ENCODE measurements at regions not wholly inside any gene's neighbourhood (a gene's known extent, or its start where the extent isn't known, plus 50 kb on each side); places are given as distances from the start of the nearest gene placed in this dataset.
"Not testable (repeated sequence)": the region's sequence is repeated elsewhere in the genome, so short reads cannot be mapped to it uniquely, and the experiment has no call there.

GRCh38 chr5:167081561-167081960, 1209.9 kb upstream of the WWC1 start:
- H3K27me3 ChIP-seq (ENCODE audit: insufficient read depth, low read length): no peaks in the 10 kb centered on the region

GRCh38 chr5:167096816-167097215, 1194.6 kb upstream of the WWC1 start:
- Mint-ChIP-seq H3K4me1 (no peaks in the 10 kb centered on the region), H3K9me3 (peaks cover 0 to 8% (median 4%) of the 10 kb centered on the region in 8 donors), H3K4me3 (no peak overlapping the region), H3K36me3 (no peaks in the 10 kb centered on the region), H3K27me3 (no peaks in the 10 kb centered on the region), H3K27ac (no peak overlapping the region)
- no peaks in the 10 kb centered on the region for H3K36me3 ChIP-seq (ENCODE audit: insufficient read depth, low read length)
- CTCF ChIA-PET (ENCODE audit: partially characterized antibody): no interaction called here
- no peak overlapping the region for H3K27ac ChIP-seq (ENCODE audit: low read depth, low read length)
- H3K4me1 ChIP-seq (ENCODE audit: insufficient read depth, low read length): no peaks in the 10 kb centered on the region
- H3K9me3 ChIP-seq (ENCODE audit: control insufficient read depth in 1 of 2, low read length in 2 of 2): no peaks in the 10 kb centered on the region
- POLR2A ChIA-PET (ENCODE audit: partially characterized antibody): no interaction called here
- no peaks in the 10 kb centered on the region for H3K27me3 ChIP-seq (ENCODE audit: insufficient read depth, low read length)
- no peak for DNase-seq
- intact Hi-C loops (cut with micrococcal nuclease): no loop called here
- H3K4me3 ChIP-seq (ENCODE audit: low read length in 2 of 2): no peak overlapping the region

More at GRCh38 chr5:167081561-167081960, 1209.9 kb upstream of the WWC1 start:
- CTCF ChIA-PET (ENCODE audit: partially characterized antibody): no interaction called here
- POLR2A ChIA-PET (ENCODE audit: partially characterized antibody): no interaction called here
- H3K4me1 ChIP-seq (ENCODE audit: insufficient read depth, low read length): no peaks in the 10 kb centered on the region
- no peak overlapping the region for H3K27ac ChIP-seq (ENCODE audit: low read depth, low read length)
- Mint-ChIP-seq H3K4me1 (no peaks in the 10 kb centered on the region), H3K4me3 (no peak overlapping the region), H3K27ac (no peak overlapping the region), H3K27me3 (no peaks in the 10 kb centered on the region), H3K36me3 (no peaks in the 10 kb centered on the region), H3K9me3 (peaks cover 0 to 5% (median 0%) of the 10 kb centered on the region in 8 donors)
- no peak for DNase-seq
- no peak overlapping the region for H3K4me3 ChIP-seq (ENCODE audit: low read length in 2 of 2)
- H3K36me3 ChIP-seq (ENCODE audit: insufficient read depth, low read length): no peaks in the 10 kb centered on the region
- intact Hi-C loops (cut with micrococcal nuclease): no loop called here
- H3K9me3 ChIP-seq (ENCODE audit: control insufficient read depth in 1 of 2, low read length in 2 of 2): no peaks in the 10 kb centered on the region

GRCh38 chr5:167104351-167104750, 1187.1 kb upstream of the WWC1 start:
- Histone ChIP-seq H3K4me1 (ENCODE audit: insufficient read depth, low read length) (no peaks in the 10 kb centered on the region), H3K27ac (ENCODE audit: low read depth, low read length) (no peak overlapping the region), H3K4me3 (ENCODE audit: low read length in 2 of 2) (no peak overlapping the region), H3K36me3 (ENCODE audit: insufficient read depth, low read length) (no peaks in the 10 kb centered on the region), H3K27me3 (ENCODE audit: insufficient read depth, low read length) (no peaks in the 10 kb centered on the region), H3K9me3 (ENCODE audit: control insufficient read depth in 1 of 2, low read length in 2 of 2) (no peaks in the 10 kb centered on the region)
- Mint-ChIP-seq H3K9me3 (peaks cover 7 to 22% (median 14%) of the 10 kb centered on the region in 8 donors), H3K4me3 (no peak overlapping the region), H3K4me1 (no peaks in the 10 kb centered on the region), H3K27me3 (no peaks in the 10 kb centered on the region), H3K36me3 (no peaks in the 10 kb centered on the region), H3K27ac (no peak overlapping the region)
- ChIA-PET POLR2A (ENCODE audit: partially characterized antibody) (no interaction called here), CTCF (ENCODE audit: partially characterized antibody) (no interaction called here)
- DNase-seq: no peak
- intact Hi-C loops (cut with micrococcal nuclease): no loop called here

- CTCF ChIA-PET (ENCODE audit: partially characterized antibody): interaction anchor here (0.7 kb wide), 1 partner anchor 895 kb away, joined by 4 read pairs; no protein-coding TSS in a partner anchor
- H3K9me3 Mint-ChIP-seq: peaks cover 7 to 16% (median 13%) of the 10 kb centered on the region in 8 donors
- Histone ChIP-seq H3K27me3 (ENCODE audit: insufficient read depth, low read length) (no peaks in the 10 kb centered on the region), H3K27ac (ENCODE audit: low read depth, low read length) (no peak overlapping the region), H3K4me1 (ENCODE audit: insufficient read depth, low read length) (no peaks in the 10 kb centered on the region), H3K4me3 (ENCODE audit: low read length in 2 of 2) (no peak overlapping the region), H3K36me3 (ENCODE audit: insufficient read depth, low read length) (no peaks in the 10 kb centered on the region), H3K9me3 (ENCODE audit: control insufficient read depth in 1 of 2, low read length in 2 of 2) (no peaks in the 10 kb centered on the region)
- POLR2A ChIA-PET (ENCODE audit: partially characterized antibody): no interaction called here
- H3K36me3 Mint-ChIP-seq: no peaks in the 10 kb centered on the region
- intact Hi-C loops (cut with micrococcal nuclease): no loop called here
- H3K4me1 Mint-ChIP-seq: no peaks in the 10 kb centered on the region
- DNase-seq: no peak
- no peak overlapping the region for H3K4me3 Mint-ChIP-seq
- H3K27ac Mint-ChIP-seq: peak overlapping the region in 1 of 7 donors; percentile 80
- no peaks in the 10 kb centered on the region for H3K27me3 Mint-ChIP-seq
These were observed 1185.5 kb upstream of the WWC1 start for GRCh38 chr5:167105941-167106340.

- no peak overlapping the region for H3K27ac ChIP-seq (ENCODE audit: low read depth, low read length)
- DNase-seq: no peak
- CTCF ChIA-PET (ENCODE audit: partially characterized antibody): no interaction called here
These were observed 1183.8 kb upstream of the WWC1 start for GRCh38 chr5:167107684-167108083.

GRCh38 chr5:167108266-167108665, 1183.2 kb upstream of the WWC1 start:
- H3K27ac Mint-ChIP-seq; H3K4me1 ChIP-seq (ENCODE audit: insufficient read depth, low read length); H3K4me3 Mint-ChIP-seq; H3K4me3 ChIP-seq (ENCODE audit: low read length in 2 of 2); H3K36me3 Mint-ChIP-seq; H3K4me1 Mint-ChIP-seq; intact Hi-C loops (cut with micrococcal nuclease); DNase-seq; H3K9me3 ChIP-seq (ENCODE audit: control insufficient read depth in 1 of 2, low read length in 2 of 2); H3K27ac ChIP-seq (ENCODE audit: low read depth, low read length); CTCF ChIA-PET (ENCODE audit: partially characterized antibody); H3K36me3 ChIP-seq (ENCODE audit: insufficient read depth, low read length); H3K27me3 Mint-ChIP-seq; H3K27me3 ChIP-seq (ENCODE audit: insufficient read depth, low read length); POLR2A ChIA-PET (ENCODE audit: partially characterized antibody): not testable (repeated sequence)
- peaks cover 7 to 18% (median 14%) of the 10 kb centered on the region in 8 donors for H3K9me3 Mint-ChIP-seq

More at GRCh38 chr5:167107684-167108083, 1183.8 kb upstream of the WWC1 start:
- POLR2A ChIA-PET (ENCODE audit: partially characterized antibody): no interaction called here
- Histone ChIP-seq H3K4me3 (ENCODE audit: low read length in 2 of 2) (no peak overlapping the region), H3K9me3 (ENCODE audit: control insufficient read depth in 1 of 2, low read length in 2 of 2) (no peaks in the 10 kb centered on the region), H3K36me3 (ENCODE audit: insufficient read depth, low read length) (no peaks in the 10 kb centered on the region), H3K4me1 (ENCODE audit: insufficient read depth, low read length) (no peaks in the 10 kb centered on the region), H3K27me3 (ENCODE audit: insufficient read depth, low read length) (no peaks in the 10 kb centered on the region)
- Mint-ChIP-seq H3K9me3 (peaks cover 6 to 17% (median 12%) of the 10 kb centered on the region in 8 donors), H3K27me3 (no peaks in the 10 kb centered on the region), H3K4me3 (no peak overlapping the region), H3K4me1 (no peaks in the 10 kb centered on the region), H3K27ac (no peak overlapping the region), H3K36me3 (no peaks in the 10 kb centered on the region)
- intact Hi-C loops (cut with micrococcal nuclease): no loop called here

- no peak for DNase-seq
- CTCF ChIA-PET (ENCODE audit: partially characterized antibody): no interaction called here
- Mint-ChIP-seq H3K9me3 (peaks cover 0 to 12% (median 7%) of the 10 kb centered on the region in 8 donors), H3K4me3 (no peak overlapping the region), H3K27ac (no peak overlapping the region), H3K4me1 (no peaks in the 10 kb centered on the region), H3K36me3 (no peaks in the 10 kb centered on the region), H3K27me3 (no peaks in the 10 kb centered on the region)
- no peak overlapping the region for H3K4me3 ChIP-seq (ENCODE audit: low read length in 2 of 2)
- H3K9me3 ChIP-seq (ENCODE audit: control insufficient read depth in 1 of 2, low read length in 2 of 2): no peaks in the 10 kb centered on the region
- no peaks in the 10 kb centered on the region for H3K4me1 ChIP-seq (ENCODE audit: insufficient read depth, low read length)
- intact Hi-C loops (cut with micrococcal nuclease): no loop called here
- H3K27ac ChIP-seq (ENCODE audit: low read depth, low read length): no peak overlapping the region
- POLR2A ChIA-PET (ENCODE audit: partially characterized antibody): no interaction called here
- H3K36me3 ChIP-seq (ENCODE audit: insufficient read depth, low read length): no peaks in the 10 kb centered on the region
- H3K27me3 ChIP-seq (ENCODE audit: insufficient read depth, low read length): no peaks in the 10 kb centered on the region
These were observed 1178.9 kb upstream of the WWC1 start for GRCh38 chr5:167112556-167112955.

GRCh38 chr5:167122267-167122666, 1169.2 kb upstream of the WWC1 start:
- POLR2A ChIA-PET (ENCODE audit: partially characterized antibody): no interaction called here
- Histone ChIP-seq H3K4me1 (ENCODE audit: insufficient read depth, low read length) (no peaks in the 10 kb centered on the region), H3K4me3 (ENCODE audit: low read length in 2 of 2) (no peak overlapping the region), H3K36me3 (ENCODE audit: insufficient read depth, low read length) (no peaks in the 10 kb centered on the region), H3K27me3 (ENCODE audit: insufficient read depth, low read length) (no peaks in the 10 kb centered on the region), H3K9me3 (ENCODE audit: control insufficient read depth in 1 of 2, low read length in 2 of 2) (no peaks in the 10 kb centered on the region), H3K27ac (ENCODE audit: low read depth, low read length) (no peak overlapping the region)
- no peak for DNase-seq
- Mint-ChIP-seq H3K4me1 (no peaks in the 10 kb centered on the region), H3K27me3 (no peaks in the 10 kb centered on the region), H3K36me3 (no peaks in the 10 kb centered on the region), H3K4me3 (no peak overlapping the region), H3K27ac (no peak overlapping the region), H3K9me3 (peaks cover 0 to 12% (median 4%) of the 10 kb centered on the region in 8 donors)
- CTCF ChIA-PET (ENCODE audit: partially characterized antibody): no interaction called here
- intact Hi-C loops (cut with micrococcal nuclease): no loop called here

Data from CD4-positive, alpha-beta memory T cell (primary cell).